LNCaP clone FGC (cell line): ENCODE measurements at regions not wholly inside any gene's neighbourhood (a gene's known extent, or its start where the extent isn't known, plus 50 kb on each side); places are given as distances from the start of the nearest gene placed in this dataset.
"Not testable (repeated sequence)": the region's sequence is repeated elsewhere in the genome, so short reads cannot be mapped to it uniquely, and the experiment has no call there.

ENCODE experiments used
- DNase-seq: peaks from one replicate; pipeline ENCODE4 v3.0.0-alpha.2; 2011; ENCODE audit warnings: low read depth
- H3K4me3 ChIP-seq: 2 replicates; pipeline ENCODE4 v1.5.1; 2011; ENCODE audit warnings: mild to moderate bottlenecking, low read depth, low read length, control low read depth
- TF ChIP-seq, protein P1 (sequence below): IDR thresholded peaks from 2 replicates; pipeline ENCODE4 v1.5.1; 2012; ENCODE audit warnings: mild to moderate bottlenecking; ENCODE audit not compliant: control insufficient read depth, insufficient read depth; ENCODE audit errors: extremely low read depth

DNA sequence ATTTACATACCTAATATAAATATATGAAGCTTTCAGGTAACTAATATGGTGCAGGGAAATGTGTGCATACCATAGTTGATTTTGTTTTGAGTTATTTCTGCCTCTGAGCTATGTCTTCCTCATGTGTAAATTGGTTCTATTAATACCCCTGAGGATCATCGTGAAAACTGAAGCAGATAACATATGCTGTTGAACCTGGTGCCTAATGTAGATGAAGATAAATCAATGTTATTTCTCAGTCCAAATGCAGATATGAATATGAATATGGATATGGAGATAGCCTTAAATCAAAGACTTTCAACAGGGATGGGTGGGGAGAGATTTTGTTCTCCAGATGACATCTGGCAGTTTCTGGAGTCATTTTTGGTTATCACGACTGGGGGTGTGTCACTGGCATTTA is 122.3 kb upstream of the ANKRD30A start:
- DNase-seq, result no peak
- TF ChIP-seq, protein P1, sequence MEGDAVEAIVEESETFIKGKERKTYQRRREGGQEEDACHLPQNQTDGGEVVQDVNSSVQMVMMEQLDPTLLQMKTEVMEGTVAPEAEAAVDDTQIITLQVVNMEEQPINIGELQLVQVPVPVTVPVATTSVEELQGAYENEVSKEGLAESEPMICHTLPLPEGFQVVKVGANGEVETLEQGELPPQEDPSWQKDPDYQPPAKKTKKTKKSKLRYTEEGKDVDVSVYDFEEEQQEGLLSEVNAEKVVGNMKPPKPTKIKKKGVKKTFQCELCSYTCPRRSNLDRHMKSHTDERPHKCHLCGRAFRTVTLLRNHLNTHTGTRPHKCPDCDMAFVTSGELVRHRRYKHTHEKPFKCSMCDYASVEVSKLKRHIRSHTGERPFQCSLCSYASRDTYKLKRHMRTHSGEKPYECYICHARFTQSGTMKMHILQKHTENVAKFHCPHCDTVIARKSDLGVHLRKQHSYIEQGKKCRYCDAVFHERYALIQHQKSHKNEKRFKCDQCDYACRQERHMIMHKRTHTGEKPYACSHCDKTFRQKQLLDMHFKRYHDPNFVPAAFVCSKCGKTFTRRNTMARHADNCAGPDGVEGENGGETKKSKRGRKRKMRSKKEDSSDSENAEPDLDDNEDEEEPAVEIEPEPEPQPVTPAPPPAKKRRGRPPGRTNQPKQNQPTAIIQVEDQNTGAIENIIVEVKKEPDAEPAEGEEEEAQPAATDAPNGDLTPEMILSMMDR, result no peak
- no peak overlapping the region for H3K4me3 ChIP-seq

DNA sequence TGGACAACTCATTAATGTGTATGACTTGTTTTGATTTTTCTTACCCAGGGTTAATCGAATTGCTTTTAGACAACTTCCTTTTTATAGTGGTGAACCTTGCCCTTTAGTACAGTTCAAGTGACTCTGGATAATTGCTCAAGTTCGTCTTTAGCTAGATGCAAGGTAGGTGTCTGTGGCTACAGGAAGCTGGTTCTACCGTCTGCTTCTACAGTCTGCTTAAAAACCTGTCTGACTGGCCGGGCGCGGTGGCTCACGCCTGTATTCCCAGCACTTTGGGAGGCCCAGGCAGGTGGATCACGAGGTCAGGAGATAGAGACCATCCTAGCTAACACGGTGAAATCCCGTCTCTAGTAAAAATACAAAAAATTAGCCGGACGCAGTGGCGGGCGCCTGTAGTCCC is 129.6 kb upstream of the ANKRD30A start:
- not testable (repeated sequence) for H3K4me3 ChIP-seq, DNase-seq

DNA sequence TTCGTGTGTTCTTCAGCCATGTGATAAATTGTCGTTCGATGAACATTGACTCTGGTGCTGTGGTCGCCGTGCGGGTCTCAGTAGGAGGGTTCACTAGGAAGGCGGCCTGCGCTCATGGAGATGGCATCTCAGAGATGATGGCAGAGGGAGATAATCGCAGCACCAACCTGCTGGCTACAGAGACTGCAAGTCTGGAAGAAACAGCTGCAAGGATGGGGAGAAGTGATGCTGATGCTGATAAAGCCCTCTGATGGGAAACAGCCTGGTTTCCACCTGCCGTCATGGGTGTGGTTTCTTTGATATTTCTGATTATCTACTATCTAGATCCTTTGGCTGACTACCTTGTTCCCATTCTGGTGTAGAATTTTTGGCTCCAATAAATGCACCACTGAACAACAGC is 130.5 kb upstream of the ANKRD30A start:
- H3K4me3 ChIP-seq, result no peak overlapping the region
- TF ChIP-seq, protein P1, result no peak
- DNase-seq, result no peak

DNA sequence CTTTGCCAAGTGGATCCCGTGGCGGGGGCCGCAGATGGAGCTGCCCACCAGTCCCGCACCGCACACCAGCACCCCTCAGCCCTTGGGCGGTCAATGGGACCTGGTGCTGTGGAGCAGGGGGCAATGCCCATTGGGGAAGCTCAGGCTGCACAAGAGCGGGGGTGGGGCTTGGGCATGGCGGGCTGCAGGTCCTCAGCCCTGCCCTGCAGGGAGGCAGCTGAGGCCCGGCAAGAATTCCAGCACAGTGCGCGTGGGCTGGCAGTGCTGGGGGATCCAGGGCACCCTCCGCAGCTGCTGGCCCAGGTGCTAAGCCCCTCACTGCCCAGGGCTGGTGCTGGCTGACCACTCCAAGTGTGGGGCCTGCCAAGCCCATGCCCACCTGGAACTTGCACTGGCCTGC is 136.2 kb upstream of the ANKRD30A start:
- H3K4me3 ChIP-seq, result no peak overlapping the region
- TF ChIP-seq, protein P1, result no peak
- DNase-seq, result no peak

DNA sequence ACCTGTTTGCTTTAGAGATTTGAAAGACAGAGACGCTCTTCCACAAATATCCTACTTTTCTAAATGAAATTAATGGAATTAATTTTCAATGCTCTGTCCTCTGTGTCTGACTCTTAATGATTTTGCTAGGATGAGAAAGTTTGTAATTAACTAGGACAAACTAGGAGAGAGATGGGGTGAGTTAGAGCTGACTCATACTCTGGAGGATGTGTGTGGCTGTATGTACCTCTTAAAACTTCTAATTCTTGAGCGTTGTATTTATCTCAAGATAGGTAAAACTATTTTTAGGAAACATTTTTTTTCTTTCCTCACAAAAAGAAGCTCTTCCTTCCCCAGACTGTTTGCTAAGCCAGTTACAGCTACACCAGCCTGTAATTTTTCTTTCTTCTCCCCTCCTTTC is 178.8 kb upstream of the ANKRD30A start:
- TF ChIP-seq, protein P1, result no peak
- DNase-seq, result no peak
- H3K4me3 ChIP-seq, result no peak overlapping the region

DNA sequence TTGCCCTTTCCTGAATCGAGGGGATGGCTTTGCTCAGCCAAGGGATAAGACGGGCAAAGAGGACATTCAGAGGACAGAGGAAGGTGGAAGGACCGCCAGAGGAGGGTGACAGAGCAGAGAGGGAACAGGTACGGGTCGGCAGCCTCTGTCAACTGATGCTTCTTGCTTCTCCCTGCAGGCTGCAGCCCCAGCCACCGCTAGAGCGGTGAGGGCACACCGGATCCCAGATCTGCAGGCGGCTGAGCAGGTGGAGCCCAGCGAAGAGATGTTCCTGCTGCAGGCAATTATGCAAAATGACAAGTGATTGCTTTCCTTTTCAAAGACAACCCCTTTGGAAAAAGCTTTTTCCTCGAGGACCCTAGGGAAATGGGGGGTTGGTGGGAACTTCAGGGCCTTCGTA is 181.9 kb upstream of the ANKRD30A start:
- TF ChIP-seq, protein P1, result no peak
- H3K4me3 ChIP-seq, result no peak overlapping the region
- DNase-seq, result no peak

DNA sequence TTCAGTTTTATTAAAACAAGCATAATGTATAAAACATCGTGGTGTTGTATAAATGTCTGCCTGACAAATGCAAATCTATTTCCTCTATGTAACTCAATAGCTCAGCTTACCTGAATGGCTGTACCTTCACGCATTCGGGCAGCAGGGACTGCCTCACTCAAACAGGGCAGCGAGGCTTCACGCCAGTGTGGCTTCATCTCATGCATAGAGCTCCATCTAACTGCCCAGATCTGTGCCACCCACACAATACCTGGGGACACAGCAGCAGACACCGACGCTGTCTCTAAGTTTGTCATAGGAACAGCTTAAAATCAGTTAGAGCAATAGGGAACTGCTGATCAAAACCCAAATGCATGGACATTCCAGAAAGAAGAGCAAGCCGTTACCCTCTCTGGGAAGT is 182.8 kb upstream of the ANKRD30A start:
- TF ChIP-seq, protein P1, result no peak
- DNase-seq, result no peak
- no peak overlapping the region for H3K4me3 ChIP-seq

DNA sequence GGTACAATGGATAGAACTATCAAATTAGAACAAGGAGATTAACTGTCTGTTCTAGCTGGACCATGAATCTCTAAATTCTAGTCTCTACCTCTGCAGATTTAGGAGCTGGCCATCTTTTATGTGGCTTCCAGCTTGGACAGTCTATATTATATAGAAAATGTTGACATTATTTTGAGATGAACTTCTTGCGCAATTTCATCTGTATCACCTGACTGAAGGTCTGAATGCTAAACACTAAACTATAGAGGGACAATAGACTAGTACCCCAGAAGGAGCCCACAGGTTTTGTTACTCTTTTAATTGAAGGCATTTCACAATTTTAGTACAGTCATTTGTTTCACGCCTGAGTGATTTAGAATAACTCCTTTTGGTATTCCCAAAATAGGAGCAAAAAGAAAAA is 222.4 kb upstream of the ANKRD30A start:
- no peak overlapping the region for H3K4me3 ChIP-seq
- DNase-seq, result no peak
- TF ChIP-seq, protein P1, result no peak
